Mononuclear cell (primary cell): ENCODE measurements at regions not wholly inside any gene's neighbourhood (a gene's known extent, or its start where the extent isn't known, plus 50 kb on each side); places are given as distances from the start of the nearest gene placed in this dataset.

Experiments
- H3K27me3 ChIP-seq: 2 replicates; pipeline ENCODE4 v1.6.0; 2011; ENCODE audit warnings: low read length, control low read depth; ENCODE audit not compliant: insufficient read depth
- H3K4me1 ChIP-seq: 2 replicates; pipeline ENCODE4 v1.5.1; 2011; ENCODE audit warnings: mild to moderate bottlenecking, low read length, control low read depth; ENCODE audit not compliant: insufficient read depth
- H3K4me3 ChIP-seq: 2 replicates; pipeline ENCODE4 v1.5.1; 2011; ENCODE audit warnings: mild to moderate bottlenecking, low read length, moderate library complexity
- H3K9me3 ChIP-seq: 2 replicates; pipeline ENCODE4 v1.5.1; 2011; ENCODE audit warnings: low read depth, mild to moderate bottlenecking, control low read depth, low read length

DNA sequence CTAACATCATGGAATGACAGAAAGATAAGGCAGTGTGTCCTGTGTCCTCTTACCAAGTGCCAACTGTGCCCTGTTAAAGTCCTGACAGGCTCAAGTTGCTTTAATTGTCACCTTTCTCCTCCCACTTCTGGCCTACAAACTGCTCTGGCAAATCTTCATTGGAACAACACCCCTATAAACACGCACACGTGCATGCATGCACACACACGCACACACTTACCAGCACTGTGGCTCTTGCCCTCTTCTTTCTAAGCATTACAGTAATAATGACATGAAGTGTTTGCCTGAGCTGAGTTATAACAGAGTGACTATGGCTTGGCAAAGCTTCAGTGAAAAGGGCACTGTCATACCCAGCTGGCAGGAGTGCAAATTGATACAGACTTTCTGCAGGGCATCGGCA lies 82.3 kb upstream of the SYT6 start:
- Histone ChIP-seq H3K4me3 (no peak overlapping the region), H3K4me1 (no peaks in the 10 kb centered on the region), H3K27me3 (no peaks in the 10 kb centered on the region), H3K9me3 (no peaks in the 10 kb centered on the region)

DNA sequence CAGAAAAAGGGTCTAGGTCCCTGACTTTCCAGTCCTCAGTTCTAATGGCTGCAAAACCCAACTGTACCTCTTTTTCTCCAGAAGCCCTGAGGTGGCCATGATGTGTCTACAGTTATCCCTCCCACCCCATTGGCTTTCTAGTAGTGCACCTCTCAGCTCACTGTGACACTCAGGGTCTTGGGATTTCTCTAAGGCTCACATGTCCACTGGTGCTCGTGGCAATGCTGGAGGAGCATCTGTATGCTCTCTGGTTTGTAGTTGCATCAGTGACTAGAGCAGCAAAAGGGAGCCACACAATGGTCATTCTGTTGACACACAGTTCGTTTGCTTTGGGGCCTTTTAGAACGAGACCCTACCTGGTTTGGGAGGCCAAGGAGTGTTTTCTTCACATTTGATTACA lies 81.6 kb upstream of the SYT6 start:
- no peak overlapping the region for H3K4me3 ChIP-seq
- H3K27me3 ChIP-seq = no peaks in the 10 kb centered on the region
- H3K9me3 ChIP-seq = no peaks in the 10 kb centered on the region
- H3K4me1 ChIP-seq = no peaks in the 10 kb centered on the region

- Histone ChIP-seq H3K27me3 (no peaks in the 10 kb centered on the region), H3K4me3 (no peak overlapping the region), H3K9me3 (no peaks in the 10 kb centered on the region), H3K4me1 (no peaks in the 10 kb centered on the region)
Measured at GRCh38 chr1:114234408-114235124, 80.9 kb upstream of the SYT6 start.

- no peak overlapping the region for H3K4me3 ChIP-seq
- no peaks in the 10 kb centered on the region for H3K4me1 ChIP-seq
- no peaks in the 10 kb centered on the region for H3K9me3 ChIP-seq
- no peaks in the 10 kb centered on the region for H3K27me3 ChIP-seq
Measured at GRCh38 chr1:114232691-114233090, 79.0 kb upstream of the SYT6 start.

- H3K4me3 ChIP-seq = no peak overlapping the region
- no peaks in the 10 kb centered on the region for H3K27me3 ChIP-seq
- H3K4me1 ChIP-seq = no peaks in the 10 kb centered on the region
- H3K9me3 ChIP-seq = no peaks in the 10 kb centered on the region
Measured at GRCh38 chr1:114231301-114231700, 77.6 kb upstream of the SYT6 start.

- H3K4me1 ChIP-seq = no peaks in the 10 kb centered on the region
Measured at GRCh38 chr1:114229368-114229767, 75.7 kb upstream of the SYT6 start.

GRCh38 chr1:114227059-114227458 lies 73.4 kb upstream of the SYT6 start:
- Histone ChIP-seq H3K4me1 (no peaks in the 10 kb centered on the region), H3K27me3 (no peaks in the 10 kb centered on the region), H3K9me3 (no peaks in the 10 kb centered on the region), H3K4me3 (no peak overlapping the region)

More at GRCh38 chr1:114229368-114229767, 75.7 kb upstream of the SYT6 start:
- no peak overlapping the region for H3K4me3 ChIP-seq
- H3K9me3 ChIP-seq = no peaks in the 10 kb centered on the region
- H3K27me3 ChIP-seq = no peaks in the 10 kb centered on the region

DNA sequence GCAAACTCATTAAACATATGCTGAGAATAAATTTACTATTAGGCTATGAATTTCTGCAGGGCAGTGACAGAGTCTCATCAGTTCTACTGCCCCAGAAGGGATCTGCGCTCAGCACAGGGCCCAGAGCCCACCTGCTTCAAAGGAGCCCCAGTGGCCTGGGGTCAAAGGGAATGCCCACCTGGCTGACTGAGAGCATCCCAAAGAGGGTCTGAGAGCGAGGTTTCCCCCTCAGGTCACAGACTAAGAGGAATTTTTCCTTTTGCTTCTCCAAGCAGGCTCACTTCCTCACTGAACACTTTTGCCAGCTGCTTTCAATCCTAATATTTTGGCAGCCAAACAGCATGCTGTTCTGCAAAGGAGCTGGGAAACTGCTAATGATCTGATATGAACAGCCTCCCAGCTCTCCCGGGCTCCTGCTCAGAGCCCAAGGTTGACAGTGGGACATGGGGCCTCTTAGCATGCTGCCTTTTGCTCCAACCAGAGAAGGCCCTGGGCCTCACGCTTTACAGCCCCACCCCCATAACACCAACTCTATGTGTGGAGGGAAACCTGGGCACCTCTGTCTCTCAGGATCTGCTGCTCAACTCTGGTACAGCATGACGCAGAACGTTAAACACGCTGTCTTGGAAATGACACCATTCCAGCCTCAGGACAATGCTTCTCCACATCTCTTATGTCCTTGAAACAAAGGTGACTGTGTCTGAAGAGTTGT lies 70.7 kb upstream of the SYT6 start:
- Histone ChIP-seq H3K27me3 (no peaks in the 10 kb centered on the region), H3K4me3 (no peak overlapping the region), H3K4me1 (no peaks in the 10 kb centered on the region), H3K9me3 (no peaks in the 10 kb centered on the region)

DNA sequence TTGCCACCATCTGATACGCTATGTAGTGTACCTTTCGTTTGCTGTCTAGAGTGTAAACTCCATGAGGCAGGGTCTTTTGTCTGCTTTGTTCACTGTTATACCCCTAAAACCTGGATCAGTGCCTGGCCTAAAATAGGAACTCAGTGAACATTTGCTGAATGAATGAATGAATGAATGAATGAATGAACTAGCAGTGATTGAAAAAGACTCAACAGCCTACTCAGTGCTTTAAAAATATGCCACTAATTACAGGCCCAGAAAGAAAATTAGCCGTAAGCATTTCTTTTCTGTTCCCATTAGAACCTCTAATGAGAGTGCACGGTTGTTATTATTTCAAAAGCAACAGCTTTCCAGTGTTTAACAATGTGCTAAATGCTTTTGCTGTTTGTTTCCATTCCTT lies 69.3 kb upstream of the SYT6 start:
- no peak overlapping the region for H3K4me3 ChIP-seq
- no peaks in the 10 kb centered on the region for H3K4me1 ChIP-seq
- H3K9me3 ChIP-seq = no peaks in the 10 kb centered on the region
- no peaks in the 10 kb centered on the region for H3K27me3 ChIP-seq

GRCh38 chr1:114219172-114219868 lies 65.7 kb upstream of the SYT6 start:
- Histone ChIP-seq H3K9me3 (no peaks in the 10 kb centered on the region), H3K4me1 (no peaks in the 10 kb centered on the region), H3K4me3 (no peak overlapping the region), H3K27me3 (no peaks in the 10 kb centered on the region)

- Histone ChIP-seq H3K27me3 (no peaks in the 10 kb centered on the region), H3K4me3 (no peak overlapping the region), H3K9me3 (no peaks in the 10 kb centered on the region), H3K4me1 (no peaks in the 10 kb centered on the region)
Measured at GRCh38 chr1:114218361-114219171, 64.9 kb upstream of the SYT6 start.

DNA sequence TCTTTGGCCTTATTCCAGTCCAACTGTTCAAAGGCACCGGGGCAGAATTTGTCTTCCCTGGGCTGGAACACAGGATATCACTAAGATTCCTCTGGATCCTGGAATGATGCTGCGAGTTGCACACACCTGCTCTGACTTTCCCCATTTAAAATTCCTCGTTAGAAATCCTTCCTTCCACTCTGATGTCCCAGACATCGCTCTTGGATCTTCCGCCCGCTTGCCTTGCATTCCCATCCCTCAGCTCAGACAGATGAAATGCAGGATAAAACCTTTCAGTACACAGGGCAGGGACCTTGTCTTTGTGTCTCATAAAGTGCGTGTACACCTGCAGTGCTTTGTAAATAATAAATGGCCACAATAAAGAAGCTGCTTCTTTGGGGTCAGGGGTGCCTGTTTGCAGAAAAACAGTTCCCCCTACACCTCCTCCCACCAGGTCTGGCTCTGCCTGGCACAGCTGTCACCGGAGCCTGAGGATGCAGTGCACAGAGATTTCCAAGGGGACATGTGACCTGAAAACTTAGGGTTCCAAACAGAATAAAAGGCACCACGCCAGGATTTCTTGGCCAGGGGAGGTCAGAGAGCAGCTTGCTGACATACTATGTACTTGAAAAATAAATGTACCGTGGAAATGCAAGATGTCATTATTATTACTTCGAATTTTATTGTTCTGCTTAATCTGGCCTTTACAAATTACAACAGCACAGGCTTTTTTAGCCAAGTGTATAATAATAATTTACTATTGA lies 62.9 kb upstream of the SYT6 start:
- H3K27me3 ChIP-seq = no peaks in the 10 kb centered on the region
- H3K4me3 ChIP-seq = no peak overlapping the region
- no peaks in the 10 kb centered on the region for H3K9me3 ChIP-seq
- H3K4me1 ChIP-seq = no peaks in the 10 kb centered on the region

GRCh38 chr1:114215436-114215835 lies 61.8 kb upstream of the SYT6 start:
- no peaks in the 10 kb centered on the region for H3K27me3 ChIP-seq
- no peaks in the 10 kb centered on the region for H3K9me3 ChIP-seq
- no peak overlapping the region for H3K4me3 ChIP-seq
- H3K4me1 ChIP-seq = no peaks in the 10 kb centered on the region

DNA sequence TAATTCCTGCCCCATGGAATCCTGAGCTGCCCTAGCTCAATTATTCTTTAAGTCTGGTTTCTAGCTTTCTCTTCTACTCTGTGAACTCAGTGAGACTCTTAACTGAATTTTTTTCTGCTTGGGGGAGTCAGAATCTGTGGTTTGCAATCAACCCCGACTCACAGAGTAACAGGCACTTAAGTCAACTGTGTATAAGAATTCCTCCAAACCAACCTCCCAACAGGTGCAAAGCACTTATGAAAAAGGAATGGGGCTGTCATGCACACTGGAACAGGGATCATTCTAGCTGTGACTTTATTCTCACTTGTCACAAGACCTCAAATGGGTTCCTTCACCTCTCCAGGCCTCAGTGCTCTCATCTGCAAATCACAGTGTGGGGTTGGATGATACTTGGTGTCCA lies 60.3 kb upstream of the SYT6 start:
- Histone ChIP-seq H3K27me3 (peaks cover 8% of the 10 kb centered on the region), H3K4me1 (no peaks in the 10 kb centered on the region), H3K9me3 (no peaks in the 10 kb centered on the region), H3K4me3 (no peak overlapping the region)
